RWPE2 (cell line): ENCODE measurements at regions not wholly inside any gene's neighbourhood (a gene's known extent, or its start where the extent isn't known, plus 50 kb on each side); places are given as distances from the start of the nearest gene placed in this dataset.

Experiments
- ATAC-seq: fragments of 200-7000 bp; cut with Tn5 transposase; 3 replicates; pipeline ENCODE4 v1.9.1; 2021; ENCODE audit warnings: low read depth
- DNase-seq: peaks from one replicate; pipeline ENCODE4 v3.0.0-alpha.2; 2020; ENCODE audit warnings: low spot score
- H3K27ac ChIP-seq: fragments of 450-650 bp; 2 replicates; pipeline ENCODE4 v1.5.1; 2017; ENCODE audit warnings: mild to moderate bottlenecking; ENCODE audit not compliant: poor library complexity, severe bottlenecking
- H3K27me3 ChIP-seq: fragments of 250-450 bp; sonication (Bioruptor Pico); 2 replicates; pipeline ENCODE4 v1.5.1; 2021; ENCODE audit warnings: mild to moderate bottlenecking, moderate library complexity; ENCODE audit not compliant: insufficient read depth, poor library complexity, severe bottlenecking
- H3K36me3 ChIP-seq: fragments of 250-450 bp; sonication (Bioruptor Pico); 2 replicates; pipeline ENCODE4 v1.5.1; 2020; ENCODE audit warnings: low read depth, mild to moderate bottlenecking, moderate library complexity
- H3K4me1 ChIP-seq: fragments of 250-450 bp; sonication (Bioruptor Pico); 2 replicates; pipeline ENCODE4 v1.5.1; 2021; ENCODE audit warnings: mild to moderate bottlenecking, moderate library complexity; ENCODE audit not compliant: insufficient read depth, poor library complexity, severe bottlenecking
- H3K4me3 ChIP-seq: fragments of 250-450 bp; sonication (Bioruptor Pico); 2 replicates; pipeline ENCODE4 v1.5.1; 2021; ENCODE audit warnings: mild to moderate bottlenecking, moderate library complexity; ENCODE audit not compliant: severe bottlenecking
- H3K9me3 ChIP-seq: fragments of 250-450 bp; sonication (Bioruptor Pico); 2 replicates; pipeline ENCODE4 v1.5.1; 2021; ENCODE audit warnings: mild to moderate bottlenecking, moderate library complexity; ENCODE audit not compliant: severe bottlenecking
- TF ChIP-seq, protein P1 (sequence below): fragments of 450-650 bp; IDR thresholded peaks from one replicate; pipeline ENCODE4 v1.5.1; 2017; ENCODE audit warnings: mild to moderate bottlenecking, moderate library complexity; ENCODE audit not compliant: poor library complexity, severe bottlenecking

DNA sequence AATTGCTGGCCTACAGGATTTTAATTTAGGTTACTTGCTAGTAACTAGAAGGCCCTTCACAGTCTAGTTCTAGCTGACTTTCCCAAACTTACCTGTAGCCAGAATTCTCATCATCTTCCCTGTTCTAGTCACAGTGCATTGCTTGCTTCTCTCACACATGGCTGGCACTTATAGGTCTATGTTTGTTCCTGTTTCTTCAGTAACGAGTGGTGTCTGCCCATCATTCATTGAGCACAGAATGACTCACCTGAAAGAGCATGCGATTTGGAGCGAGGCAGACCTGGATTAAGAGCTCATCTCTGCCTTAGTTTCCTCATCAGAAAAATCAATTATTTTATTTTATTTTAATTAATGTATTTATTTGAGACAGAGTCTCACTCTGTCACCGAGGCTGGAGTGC lies 201.7 kb upstream of the ANK2 start:
- Histone ChIP-seq H3K9me3 (no peaks in the 10 kb centered on the region), H3K4me3 (no peak overlapping the region), H3K27me3 (no peaks in the 10 kb centered on the region), H3K4me1 (no peaks in the 10 kb centered on the region), H3K36me3 (no peaks in the 10 kb centered on the region), H3K27ac (no peak overlapping the region)
- no peak for DNase-seq
- ATAC-seq = no peak
- TF ChIP-seq, protein P1, sequence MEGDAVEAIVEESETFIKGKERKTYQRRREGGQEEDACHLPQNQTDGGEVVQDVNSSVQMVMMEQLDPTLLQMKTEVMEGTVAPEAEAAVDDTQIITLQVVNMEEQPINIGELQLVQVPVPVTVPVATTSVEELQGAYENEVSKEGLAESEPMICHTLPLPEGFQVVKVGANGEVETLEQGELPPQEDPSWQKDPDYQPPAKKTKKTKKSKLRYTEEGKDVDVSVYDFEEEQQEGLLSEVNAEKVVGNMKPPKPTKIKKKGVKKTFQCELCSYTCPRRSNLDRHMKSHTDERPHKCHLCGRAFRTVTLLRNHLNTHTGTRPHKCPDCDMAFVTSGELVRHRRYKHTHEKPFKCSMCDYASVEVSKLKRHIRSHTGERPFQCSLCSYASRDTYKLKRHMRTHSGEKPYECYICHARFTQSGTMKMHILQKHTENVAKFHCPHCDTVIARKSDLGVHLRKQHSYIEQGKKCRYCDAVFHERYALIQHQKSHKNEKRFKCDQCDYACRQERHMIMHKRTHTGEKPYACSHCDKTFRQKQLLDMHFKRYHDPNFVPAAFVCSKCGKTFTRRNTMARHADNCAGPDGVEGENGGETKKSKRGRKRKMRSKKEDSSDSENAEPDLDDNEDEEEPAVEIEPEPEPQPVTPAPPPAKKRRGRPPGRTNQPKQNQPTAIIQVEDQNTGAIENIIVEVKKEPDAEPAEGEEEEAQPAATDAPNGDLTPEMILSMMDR = no peak

DNA sequence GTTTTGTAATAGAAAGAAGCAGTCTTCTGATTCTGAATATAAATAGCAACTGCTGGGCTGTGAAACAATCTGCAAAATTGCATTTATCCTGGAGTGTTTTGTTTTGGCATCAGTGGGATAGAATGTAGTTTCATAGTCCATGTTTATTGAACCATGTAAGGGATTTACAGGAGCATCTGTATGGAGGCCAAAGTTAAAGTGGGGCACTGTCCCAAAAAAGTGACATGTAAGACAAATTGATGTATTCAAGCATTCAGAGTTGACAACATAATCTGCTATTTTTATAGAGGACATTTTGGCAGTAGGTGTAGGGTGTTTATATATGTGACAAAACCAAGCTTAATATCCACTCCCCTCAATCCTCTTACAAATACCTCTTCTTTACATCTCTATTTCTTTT lies 200.5 kb upstream of the ANK2 start:
- TF ChIP-seq, protein P1 = no peak
- H3K27me3 ChIP-seq = no peaks in the 10 kb centered on the region
- DNase-seq = no peak
- no peaks in the 10 kb centered on the region for H3K4me1 ChIP-seq
- no peak overlapping the region for H3K4me3 ChIP-seq
- no peaks in the 10 kb centered on the region for H3K9me3 ChIP-seq
- ATAC-seq = no peak
- H3K36me3 ChIP-seq = no peaks in the 10 kb centered on the region
- H3K27ac ChIP-seq = no peak overlapping the region

DNA sequence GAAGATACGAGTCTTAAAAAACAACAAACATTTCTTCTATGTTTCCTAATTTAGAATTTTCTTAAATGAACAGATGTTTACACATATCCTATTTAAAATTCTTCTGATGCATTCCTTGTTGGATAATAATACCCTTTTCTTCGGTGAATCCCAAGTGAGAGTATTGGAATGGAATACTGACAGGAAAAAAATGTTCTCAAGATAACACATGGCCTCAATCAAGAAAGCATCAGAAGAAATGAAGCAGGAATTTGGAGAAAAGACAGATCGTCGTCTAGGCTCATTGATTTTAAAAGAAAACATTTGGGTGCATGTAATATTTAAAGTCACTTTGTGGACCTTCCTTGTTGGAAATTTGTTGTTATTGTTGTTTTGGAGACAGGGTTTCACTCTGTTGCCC lies 196.9 kb upstream of the ANK2 start:
- no peaks in the 10 kb centered on the region for H3K27me3 ChIP-seq
- H3K27ac ChIP-seq = no peak overlapping the region
- H3K4me3 ChIP-seq = no peak overlapping the region
- no peaks in the 10 kb centered on the region for H3K9me3 ChIP-seq
- ATAC-seq (no peak), DNase-seq (no peak)
- TF ChIP-seq, protein P1 = no peak
- H3K36me3 ChIP-seq = no peaks in the 10 kb centered on the region
- H3K4me1 ChIP-seq = peaks cover 9% of the 10 kb centered on the region

DNA sequence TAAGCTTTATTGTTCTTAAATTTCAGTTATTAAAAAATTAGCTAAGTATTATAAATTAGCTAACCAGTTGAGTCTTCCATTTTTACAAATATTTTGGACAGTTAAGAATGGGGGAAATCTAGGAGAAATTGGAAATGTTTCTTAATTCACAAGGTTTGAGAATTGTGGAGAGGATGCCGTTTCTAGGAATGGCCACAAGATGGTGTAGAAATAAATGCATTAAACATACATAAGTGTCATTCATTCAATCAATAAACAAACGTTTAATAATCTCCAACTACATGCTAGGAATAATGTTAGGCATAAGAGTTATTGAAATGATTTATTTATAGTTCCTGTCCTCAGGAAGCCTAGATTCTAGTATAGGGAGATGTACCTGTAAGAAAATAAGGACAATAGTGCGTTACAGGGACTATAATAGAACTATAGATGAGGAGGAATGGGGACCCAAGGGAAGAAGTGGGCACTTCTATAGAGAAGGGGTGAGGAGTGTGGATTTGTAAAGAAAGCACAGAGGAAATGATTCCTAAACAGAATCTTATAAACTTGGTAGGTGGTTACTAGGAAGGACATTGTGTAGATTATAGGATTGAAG lies 195.7 kb upstream of the ANK2 start:
- DNase-seq (no peak), ATAC-seq (no peak)
- H3K27ac ChIP-seq = no peak overlapping the region
- peaks cover 16% of the 10 kb centered on the region for H3K4me1 ChIP-seq
- H3K9me3 ChIP-seq = no peaks in the 10 kb centered on the region
- no peaks in the 10 kb centered on the region for H3K36me3 ChIP-seq
- TF ChIP-seq, protein P1 = peak; percentile 75
- no peak overlapping the region for H3K4me3 ChIP-seq
- no peaks in the 10 kb centered on the region for H3K27me3 ChIP-seq

DNA sequence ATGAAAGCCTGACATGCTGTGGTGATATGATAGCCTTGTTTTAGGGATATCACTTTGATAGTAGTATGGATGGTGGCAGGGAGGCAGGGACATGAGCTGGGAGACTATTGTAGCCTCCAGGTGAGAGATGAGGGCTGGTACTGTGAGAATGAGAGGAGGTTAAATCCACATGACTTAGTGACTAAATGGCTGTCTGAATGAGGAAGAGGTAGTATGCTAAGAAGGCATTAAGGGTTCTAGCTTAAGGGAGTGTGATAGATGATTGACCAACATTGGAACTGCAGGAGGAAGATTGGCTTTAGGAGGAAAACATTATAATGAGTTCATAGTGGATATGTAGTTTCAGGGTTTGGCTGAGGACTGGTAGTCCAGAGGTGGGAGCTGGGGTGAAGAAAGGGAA lies 195.0 kb upstream of the ANK2 start:
- no peak overlapping the region for H3K27ac ChIP-seq
- H3K9me3 ChIP-seq = no peaks in the 10 kb centered on the region
- DNase-seq (no peak), ATAC-seq (no peak)
- peaks cover 16% of the 10 kb centered on the region for H3K4me1 ChIP-seq
- H3K4me3 ChIP-seq = no peak overlapping the region
- no peaks in the 10 kb centered on the region for H3K27me3 ChIP-seq
- no peaks in the 10 kb centered on the region for H3K36me3 ChIP-seq
- TF ChIP-seq, protein P1 = no peak
